ENCODE measurements at regions not wholly inside any gene's neighbourhood (a gene's known extent, or its start where the extent isn't known, plus 50 kb on each side); places are given as distances from the start of the nearest gene placed in this dataset.
"Not testable (repeated sequence)": the region's sequence is repeated elsewhere in the genome, so short reads cannot be mapped to it uniquely, and the experiment has no call there.

DNA sequence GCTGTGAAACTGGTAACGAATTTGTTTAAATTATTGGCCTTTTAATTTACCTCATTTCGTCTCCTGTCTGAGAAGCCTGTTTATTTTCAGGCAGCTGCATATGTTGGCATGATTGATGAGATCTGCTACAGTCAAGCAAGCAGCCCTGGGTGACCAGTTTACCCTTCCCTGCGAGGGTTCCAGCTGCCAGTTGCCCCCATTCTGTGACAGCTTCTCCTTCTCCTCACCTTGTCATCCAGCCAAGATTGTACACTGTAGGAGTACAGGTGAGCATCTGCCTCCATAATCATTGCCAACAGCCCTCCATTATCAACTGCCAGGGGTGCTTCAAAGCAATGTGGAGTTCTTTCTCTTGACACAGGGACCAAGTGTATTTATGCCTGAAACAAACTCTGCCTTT is 1979.9 kb upstream of the PRR20A start:
- no peak for DNase-seq (ENCODE audit: low read depth in 4 of 4, low spot score in 3 of 4)

DNA sequence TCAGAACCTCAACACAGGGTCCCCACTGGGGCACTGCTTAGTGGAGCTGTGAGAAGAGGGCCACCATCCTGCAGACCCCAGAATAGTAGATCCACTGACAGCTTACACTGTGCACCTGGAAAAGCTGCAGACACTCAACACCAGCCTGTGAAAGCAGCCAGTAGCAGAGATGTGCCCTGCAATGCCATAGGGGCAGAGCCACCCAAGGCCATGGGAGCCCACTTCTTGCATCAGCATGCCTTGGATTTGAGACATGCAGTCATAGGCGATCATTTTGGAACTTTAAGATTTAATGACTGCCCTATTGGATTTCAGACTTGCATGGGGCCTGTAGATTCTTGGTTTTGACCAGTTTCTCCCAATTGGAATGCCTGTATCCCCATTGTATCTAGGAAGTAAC is 1962.1 kb upstream of the PRR20A start:
- not testable (repeated sequence) for DNase-seq (ENCODE audit: low read depth in 4 of 4, low spot score in 3 of 4)

DNA sequence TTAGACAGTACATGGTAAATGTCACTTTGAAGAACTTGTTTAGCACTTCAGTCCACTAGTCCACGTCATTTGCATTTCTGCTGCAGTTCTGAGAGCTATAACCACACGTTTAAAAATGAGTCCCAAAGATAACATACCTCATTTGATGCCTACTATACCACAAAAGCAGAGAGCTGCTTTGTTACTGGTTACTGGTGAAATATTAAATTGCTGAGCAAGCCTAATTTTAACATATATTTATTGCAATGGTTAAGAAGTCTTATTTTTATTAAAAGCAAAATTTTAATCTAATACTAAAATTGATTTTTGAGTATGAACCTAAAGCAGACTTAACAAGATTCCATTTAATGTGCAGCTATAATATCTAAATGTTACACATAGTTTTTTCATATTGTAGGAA is 1949.7 kb upstream of the PRR20A start:
- DNase-seq (ENCODE audit: low read depth in 4 of 4, low spot score in 3 of 4) = no peak

DNA sequence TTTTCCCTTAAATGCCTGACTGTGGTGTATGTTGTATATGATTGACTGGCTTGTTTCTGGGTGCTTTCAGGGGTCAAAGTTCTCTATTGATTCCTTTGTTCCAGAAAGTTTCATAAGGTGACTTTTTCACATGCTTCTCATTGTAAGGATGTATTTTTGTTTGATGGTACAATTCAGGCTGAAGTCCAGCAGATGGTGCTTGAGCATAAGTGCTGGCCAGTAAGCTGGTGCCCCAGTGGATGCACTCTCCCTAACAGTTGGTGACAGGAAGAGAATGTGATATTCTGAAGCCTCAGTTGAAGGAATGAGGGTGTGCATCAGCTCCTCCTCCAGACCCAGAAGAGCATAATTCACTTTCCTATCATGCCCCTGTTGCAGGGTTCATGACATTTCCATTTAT is 1941.6 kb upstream of the PRR20A start:
- DNase-seq (ENCODE audit: low read depth in 4 of 4, low spot score in 3 of 4) = no peak

DNA sequence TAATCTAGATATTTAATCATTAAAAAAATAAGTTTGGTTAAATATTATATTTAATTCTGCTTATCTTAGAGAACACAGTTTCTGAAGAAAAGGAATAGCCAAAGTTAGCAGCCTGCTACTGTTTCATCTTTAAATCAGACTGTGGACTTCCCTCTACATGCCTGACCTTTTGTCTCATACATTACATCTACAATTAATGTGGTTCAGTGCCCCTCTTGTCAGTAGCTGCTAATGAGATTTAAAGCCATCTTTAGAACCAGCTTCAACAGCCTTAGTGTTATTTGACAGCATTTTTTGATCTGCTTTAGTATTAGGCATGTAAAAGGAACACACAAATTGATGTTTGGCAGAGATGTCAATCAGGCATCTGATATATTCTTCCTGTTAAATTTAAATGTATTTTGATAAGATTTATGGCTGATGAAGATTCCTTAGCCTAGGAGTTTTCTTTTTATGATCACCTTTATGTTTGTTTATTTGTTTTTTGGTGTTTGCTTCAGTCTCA is 1925.8 kb upstream of the PRR20A start:
- DNase-seq (ENCODE audit: low read depth in 4 of 4, low spot score in 3 of 4) = no peak

DNA sequence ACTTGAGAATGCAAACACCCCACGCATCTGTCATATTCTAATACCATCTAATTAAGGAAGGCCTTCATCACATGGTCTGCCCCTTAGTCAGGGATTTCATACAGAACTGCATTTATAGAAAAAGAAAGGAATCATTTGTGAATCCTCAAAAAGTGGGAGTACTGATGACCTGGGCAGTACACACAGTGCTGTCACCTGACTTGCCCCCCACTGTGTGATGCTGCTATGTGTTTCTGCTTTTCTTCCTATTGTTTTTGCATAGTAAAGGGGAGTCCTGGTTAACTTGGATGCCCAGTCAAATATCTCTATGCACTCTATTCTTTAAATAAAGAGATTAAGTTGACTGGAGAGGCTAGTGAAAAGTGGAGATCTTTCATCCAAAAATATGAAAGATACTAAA is 1921.2 kb upstream of the PRR20A start:
- no peak for DNase-seq (ENCODE audit: low read depth in 4 of 4, low spot score in 3 of 4)

DNA sequence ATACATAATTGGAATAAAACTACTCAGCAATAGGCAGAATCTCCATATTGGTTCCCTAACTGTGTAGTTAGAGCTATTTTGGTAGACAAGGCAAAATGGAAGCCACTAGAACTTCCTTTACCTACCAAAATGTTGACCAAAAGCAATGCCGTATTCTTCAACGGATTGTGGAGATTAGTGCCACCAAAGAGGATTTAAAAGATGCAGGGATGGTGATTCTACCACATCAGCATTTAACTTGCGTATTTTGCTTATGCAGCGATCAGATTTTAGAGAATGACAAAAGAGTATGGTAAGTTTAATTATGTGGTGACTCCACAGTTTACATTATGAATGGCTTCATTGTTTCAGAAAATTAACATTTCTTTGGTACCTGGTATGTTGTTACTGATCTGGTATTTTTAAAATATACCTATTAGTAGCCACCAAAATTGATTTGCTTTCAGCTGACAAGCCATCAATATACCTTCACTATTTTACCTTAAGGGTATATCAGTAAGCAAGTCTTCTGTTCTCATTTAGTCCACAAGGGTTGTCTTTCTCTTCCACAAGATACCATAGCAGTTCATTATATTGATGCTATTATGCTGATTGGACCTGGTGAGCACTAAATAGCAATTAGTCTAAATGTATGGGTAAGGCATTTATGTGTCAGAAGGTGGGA is 1910.7 kb upstream of the PRR20A start:
- DNase-seq (ENCODE audit: low read depth in 4 of 4, low spot score in 3 of 4) = no peak

DNA sequence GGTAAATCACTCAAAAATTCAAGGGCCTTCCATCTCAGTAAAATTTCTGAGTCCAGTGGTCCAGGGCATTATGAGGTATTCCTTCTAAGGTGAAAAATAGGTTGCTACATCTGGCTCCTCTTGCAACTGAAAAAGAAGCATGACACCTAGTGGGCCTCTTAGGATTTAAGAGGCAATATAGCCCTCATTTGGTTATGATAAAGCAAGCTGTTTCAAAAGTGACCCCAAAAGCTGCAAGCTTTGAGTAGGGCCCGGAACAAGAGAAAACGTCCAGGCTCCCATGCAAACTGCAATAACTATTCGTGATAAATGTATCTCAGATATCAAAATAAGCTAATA is 1910.2 kb upstream of the PRR20A start:
- no peak for DNase-seq (ENCODE audit: low read depth in 4 of 4, low spot score in 3 of 4)

DNA sequence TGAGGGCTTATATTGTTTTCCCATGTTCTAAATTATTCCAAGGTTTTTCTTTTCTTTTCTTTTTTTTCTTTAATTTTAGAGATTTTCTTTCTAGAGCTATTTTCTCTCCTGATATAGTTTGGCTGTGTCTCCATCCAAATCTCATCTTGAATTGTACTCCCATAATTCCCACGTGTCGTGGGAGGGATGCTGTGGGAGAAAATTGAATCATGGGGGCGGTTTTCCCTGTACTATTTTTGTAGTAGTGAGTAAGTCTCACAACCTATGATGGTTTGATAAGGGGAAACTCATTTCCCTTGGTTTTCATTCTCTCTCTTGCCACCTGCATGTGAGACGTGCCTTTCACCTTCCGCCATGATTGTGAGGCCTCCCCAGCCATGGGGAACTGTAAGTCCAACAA is 1906.4 kb upstream of the PRR20A start:
- DNase-seq (ENCODE audit: low read depth in 4 of 4, low spot score in 3 of 4) = no peak

DNA sequence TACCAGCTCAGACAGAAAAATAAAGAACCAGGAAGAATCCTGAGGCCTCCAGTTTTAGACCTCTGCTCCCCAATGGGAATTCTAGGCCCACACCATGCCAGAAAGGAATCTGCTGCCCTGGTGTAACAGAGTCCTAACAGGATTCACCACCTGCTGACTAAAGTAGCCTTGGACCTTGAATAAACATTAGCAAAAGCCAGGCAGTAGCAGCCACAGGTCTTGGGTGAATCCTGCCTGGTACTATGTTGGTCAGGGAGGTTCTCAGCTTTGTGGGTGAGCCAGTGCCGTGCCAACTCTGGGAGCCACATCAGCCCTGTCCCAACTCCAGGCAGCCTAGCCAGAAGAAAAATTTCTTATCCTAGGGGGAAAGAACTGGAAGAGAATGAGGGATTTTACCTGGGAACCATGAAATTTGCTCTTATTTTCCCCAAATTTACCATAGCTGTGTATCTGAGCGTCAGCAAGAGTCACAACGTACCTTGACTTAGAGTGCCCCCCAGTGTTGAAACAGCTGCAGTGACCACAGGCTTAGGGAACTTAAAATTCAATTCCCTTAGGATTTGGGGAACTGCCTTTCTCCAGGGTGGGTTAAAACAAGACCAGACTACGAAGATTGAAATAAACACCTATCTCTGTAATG is 1895.6 kb upstream of the PRR20A start:
- DNase-seq (ENCODE audit: low read depth in 4 of 4, low spot score in 3 of 4) = no peak

DNA sequence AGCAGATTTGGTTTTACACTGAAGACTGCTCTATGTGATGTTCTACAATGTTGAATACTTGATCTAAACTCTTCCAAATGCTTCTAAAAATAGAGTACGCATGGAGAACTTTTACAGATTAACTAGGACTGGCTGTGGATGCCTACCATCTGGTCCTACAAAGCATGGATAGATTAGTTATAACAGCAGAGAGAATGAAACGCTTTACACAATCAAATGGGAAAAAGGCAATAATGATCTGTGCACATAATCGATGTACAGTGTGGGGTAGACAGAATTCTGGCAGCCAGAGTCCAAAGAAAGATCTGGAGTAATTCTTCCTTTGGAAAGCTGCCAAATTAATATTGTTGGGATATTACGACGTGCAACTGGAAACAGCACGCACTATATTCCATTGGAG is 1885.5 kb upstream of the PRR20A start:
- no peak for DNase-seq (ENCODE audit: low read depth in 4 of 4, low spot score in 3 of 4)

DNA sequence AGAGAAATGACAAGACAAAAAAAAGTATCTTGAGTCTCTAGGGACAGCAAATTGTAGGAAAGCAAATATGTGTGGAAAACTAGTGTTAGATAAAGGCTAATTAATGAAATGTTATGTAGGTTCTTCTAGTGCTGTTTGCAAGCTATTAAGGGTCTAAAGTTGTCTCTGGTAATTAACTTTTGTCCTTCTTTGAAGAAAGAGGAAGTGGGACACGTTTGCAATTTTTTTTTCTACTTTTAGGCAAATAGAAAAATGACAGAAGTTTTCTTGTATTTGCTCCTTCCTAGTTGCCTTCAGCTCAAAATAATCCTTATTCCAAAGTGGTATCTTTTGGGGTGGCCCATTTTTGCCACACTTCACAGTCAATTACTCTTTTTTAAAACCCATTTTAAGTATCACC is 1877.7 kb upstream of the PRR20A start:
- DNase-seq (ENCODE audit: low read depth in 4 of 4, low spot score in 3 of 4) = no peak

DNA sequence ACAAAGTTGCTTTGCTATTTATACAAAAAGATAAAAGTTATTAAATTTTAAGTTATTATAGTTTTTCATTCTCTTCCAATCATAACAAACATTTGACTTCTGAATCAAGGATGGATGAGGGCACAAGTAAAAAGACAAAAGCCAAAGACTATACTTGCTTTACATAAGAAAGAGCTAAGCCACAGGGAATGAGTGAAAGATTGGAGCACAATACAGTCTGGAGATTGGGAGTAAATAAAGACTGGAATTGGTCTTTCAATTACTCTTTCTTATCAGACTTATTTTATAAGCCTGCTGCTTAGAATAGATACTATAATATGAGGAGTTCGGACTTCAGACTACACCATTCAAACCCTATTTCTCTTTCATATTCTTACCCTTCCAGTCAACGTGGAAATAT is 1874.1 kb upstream of the PRR20A start:
- DNase-seq (ENCODE audit: low read depth in 4 of 4, low spot score in 3 of 4) = no peak

DNA sequence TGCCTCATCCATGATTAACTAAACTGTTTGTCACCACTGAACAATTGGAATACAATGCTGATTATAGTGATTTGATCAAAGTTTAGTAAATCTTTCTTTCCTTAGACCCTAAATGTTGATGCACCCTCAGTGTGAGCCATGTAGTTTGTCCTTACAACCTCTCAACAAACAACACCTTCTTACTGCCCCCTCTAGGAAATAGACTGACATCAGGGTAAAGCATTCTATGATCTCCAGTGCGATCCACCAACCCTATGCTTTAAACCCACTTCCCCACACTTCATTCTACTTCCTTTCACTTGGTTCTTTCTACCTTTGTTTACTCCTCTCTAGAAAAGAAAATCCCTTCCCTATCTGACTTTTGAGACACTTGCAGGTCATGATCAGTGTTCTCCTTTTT is 1842.5 kb upstream of the PRR20A start:
- no peak for DNase-seq (ENCODE audit: low read depth in 4 of 4, low spot score in 3 of 4)

DNA sequence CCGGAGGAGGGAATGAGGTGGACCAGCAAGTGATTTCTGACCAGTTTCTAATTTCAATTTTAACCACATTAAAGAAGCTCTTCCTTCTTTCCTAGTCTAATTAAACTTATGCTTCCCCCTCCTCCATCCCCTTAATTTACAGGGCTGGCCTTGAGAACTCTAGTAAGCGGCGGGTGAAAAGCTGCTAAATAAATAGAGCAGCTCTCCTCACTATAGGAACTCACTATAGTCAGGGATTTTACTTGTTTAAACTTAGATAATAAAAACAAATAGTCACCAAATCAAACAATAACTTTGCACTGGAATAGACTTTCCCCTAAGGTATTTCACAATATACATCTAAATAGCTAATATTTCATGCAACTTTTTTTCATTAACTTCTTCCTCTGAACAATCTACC is 1838.2 kb upstream of the PRR20A start:
- no peak for DNase-seq (ENCODE audit: low read depth in 4 of 4, low spot score in 3 of 4)

DNA sequence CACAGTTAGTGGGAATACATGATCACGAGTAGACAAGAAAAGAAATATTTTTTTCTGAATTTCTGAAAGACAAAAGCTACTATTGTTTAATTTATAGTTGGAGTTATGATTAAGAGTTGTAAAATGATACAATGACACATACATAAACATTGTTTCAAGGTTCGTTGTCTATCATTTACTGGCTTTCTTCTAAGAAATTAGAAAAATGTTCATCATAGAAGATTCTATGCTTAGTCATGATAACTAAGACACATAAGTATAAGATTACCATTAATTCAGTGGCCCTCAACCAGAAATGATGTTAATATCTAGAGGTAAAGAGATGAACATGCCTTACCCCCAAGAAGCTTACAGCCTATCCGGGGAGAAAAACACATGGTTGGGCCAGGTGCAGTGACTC is 1832.8 kb upstream of the PRR20A start:
- no peak for DNase-seq (ENCODE audit: low read depth in 4 of 4, low spot score in 3 of 4)

DNA sequence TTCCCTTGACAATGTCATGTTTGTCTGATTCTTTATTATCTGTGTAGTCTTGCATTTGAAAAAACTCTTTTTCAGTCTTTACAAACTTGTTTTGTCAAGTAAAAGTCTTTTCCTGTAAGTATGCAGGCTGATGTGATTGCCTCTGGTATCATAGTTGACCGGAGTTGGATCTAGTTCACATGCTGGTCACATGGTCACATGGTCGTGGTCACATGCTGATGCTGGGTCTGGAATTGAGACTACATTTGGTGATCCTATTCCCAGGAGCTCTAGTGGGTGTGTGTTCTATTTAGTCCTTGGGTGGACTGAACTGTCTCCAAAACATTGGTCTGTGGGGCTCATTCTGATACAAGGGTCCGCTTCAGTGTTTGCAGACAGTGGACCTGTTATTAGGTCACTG is 1798.8 kb upstream of the PRR20A start:
- no peak for DNase-seq (ENCODE audit: low read depth in 4 of 4, low spot score in 3 of 4)

DNA sequence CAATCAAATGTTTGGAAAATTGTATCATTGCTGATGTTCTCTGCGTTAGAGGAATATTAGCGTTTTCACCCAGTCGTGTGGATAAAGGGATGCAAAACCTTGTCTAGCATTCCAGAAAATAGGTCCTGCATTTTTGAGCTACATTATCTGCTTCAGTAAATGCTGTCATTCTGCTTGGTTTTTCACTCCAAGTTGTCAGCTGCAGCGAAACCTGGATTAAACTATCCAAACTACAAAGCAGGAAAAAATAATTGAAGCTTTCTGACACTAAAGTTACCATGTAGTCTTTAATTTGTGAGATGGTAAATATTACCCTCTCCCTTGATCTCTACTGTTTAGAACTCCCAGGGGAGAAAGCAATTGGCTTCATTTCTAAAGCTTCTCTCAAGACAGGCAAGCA is 1795.5 kb upstream of the PRR20A start:
- DNase-seq (ENCODE audit: low read depth in 4 of 4, low spot score in 3 of 4) = no peak

DNA sequence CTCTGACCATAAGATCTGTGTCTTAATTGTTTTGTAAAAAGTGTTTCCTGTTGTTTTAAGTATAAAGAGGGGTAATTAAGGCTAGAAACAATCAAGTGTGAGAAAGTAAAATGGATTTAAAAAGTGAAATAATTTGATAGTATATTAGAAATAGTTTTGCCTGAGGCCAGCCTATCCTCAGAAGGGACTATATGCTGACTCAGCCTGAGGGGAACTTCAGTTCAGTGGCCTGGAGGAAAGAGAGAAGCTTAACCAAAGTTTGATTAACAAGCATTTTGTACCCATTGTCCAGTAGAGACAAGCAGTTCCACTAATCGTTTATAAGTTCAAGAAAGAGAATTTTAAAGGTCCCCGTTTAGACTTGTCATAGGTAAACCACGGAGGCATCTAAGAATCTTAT is 1793.2 kb upstream of the PRR20A start:
- no peak for DNase-seq (ENCODE audit: low read depth in 4 of 4, low spot score in 3 of 4)

DNA sequence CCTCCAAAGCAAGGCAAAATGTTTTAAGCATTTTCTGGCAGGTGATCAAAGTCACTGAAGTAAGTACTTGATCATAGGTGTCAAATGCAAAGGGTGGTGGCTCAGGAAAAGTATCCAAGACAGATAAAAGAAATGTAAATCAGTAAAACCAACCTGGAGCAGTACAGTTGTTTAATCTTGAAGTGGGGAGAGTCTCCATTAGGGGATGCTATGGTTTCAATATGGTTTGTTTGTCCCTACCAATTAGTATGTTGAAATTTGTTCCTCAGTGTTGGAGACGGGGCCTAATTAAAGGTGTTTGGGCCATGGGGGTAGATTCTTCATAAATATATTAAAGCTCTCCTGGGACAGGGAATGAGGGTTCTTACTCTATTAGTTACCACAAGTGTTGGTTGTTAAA is 1781.7 kb upstream of the PRR20A start:
- DNase-seq (ENCODE audit: low read depth in 4 of 4, low spot score in 3 of 4) = no peak

DNA sequence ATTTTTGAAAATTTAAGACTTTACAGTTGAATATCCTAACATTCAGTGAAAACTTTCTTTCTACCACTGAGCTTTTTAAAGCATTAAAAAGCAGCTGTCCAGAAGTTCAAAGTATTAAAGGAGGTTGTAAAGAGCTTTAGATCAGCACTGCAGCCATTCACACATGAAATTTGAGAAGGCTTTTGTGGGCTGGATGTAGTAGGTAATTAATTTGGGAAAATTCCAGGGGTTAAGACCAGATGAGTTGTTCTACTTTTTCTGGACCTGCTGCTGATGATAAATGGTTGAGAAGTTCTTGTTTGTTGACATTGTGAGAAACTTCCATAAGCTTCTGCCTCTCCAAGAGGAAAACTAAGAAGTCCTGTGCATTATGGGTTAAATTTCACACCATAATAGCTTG is 1779.6 kb upstream of the PRR20A start:
- DNase-seq (ENCODE audit: low read depth in 4 of 4, low spot score in 3 of 4) = peak in 1 of 4 donors; percentile 14

DNA sequence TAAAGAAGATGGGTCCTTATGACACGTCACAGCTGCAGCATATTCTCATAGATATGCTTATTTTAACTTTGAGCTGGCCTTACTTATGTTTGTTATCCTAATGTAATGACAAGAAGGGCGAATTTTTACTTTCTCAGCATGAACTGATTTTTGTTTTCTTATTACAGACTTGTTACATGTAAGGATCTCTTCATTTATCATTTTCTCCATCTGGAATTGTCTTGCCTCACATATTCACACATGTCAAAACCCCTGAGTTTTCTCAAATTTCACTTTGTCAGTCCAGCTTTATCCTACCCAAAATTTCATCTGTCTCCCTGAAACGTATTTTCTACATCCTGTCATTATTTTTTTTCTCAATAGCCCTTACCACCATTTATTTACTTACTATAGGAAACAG is 1774.0 kb upstream of the PRR20A start:
- DNase-seq (ENCODE audit: low read depth in 4 of 4, low spot score in 3 of 4) = no peak

DNA sequence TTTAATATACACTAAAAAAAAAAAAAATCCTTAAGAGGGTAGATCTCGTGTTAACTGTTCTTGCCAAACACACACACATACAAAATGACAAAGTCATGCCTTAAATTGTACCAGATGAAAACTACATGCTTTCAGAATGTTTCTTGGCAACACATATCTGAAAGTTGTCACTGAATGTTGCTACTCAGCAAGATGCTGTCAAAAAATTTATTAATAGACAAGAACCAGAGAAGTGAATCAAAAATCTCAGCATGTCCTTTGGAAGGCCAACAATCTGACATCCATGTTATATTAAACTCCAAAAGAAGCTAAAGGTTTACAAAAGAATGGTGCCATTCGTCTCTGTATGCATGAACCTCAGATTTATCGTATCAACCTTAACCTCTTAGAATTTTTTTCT is 1746.2 kb upstream of the PRR20A start:
- DNase-seq (ENCODE audit: low read depth in 4 of 4, low spot score in 3 of 4) = no peak

Data from left renal pelvis (tissue), 4 donors.